ENCODE measurements at regions not wholly inside any gene's neighbourhood (a gene's known extent, or its start where the extent isn't known, plus 50 kb on each side); places are given as distances from the start of the nearest gene placed in this dataset.
"Not testable (repeated sequence)": the region's sequence is repeated elsewhere in the genome, so short reads cannot be mapped to it uniquely, and the experiment has no call there.

GRCh38 chr9:95572381-95573151 is 55.8 kb upstream of the PTCH1 start:
- DNase-seq: no peak

- DNase-seq: no peak
These were observed 53.9 kb upstream of the PTCH1 start for GRCh38 chr9:95570646-95571045.

GRCh38 chr9:95570150-95570549 is 53.4 kb upstream of the PTCH1 start:
- DNase-seq: no peak

GRCh38 chr9:95568735-95569134 is 52.0 kb upstream of the PTCH1 start:
- DNase-seq: not testable (repeated sequence)
